ENCODE measurements at regions not wholly inside any gene's neighbourhood (a gene's known extent, or its start where the extent isn't known, plus 50 kb on each side); places are given as distances from the start of the nearest gene placed in this dataset.

DNA sequence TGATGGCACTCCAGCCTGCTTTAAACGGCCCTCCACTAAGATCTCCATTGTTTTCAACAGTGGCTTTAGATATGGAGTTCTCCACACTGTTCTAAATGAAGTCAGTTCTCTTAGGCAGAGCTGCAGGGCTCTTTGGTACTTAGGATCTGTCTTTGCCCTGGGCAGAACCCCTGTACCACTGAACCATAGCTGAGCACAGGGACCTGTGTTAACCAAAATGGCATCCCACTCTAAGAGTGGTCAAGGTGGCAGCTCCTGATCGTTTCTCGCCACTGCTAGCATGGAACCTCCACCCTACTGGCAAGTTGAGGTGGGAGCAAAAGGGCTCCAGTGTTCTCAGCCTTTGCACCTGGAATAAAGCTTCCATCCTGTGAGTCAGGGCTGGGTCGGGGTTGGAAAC lies 186.7 kb downstream of the TM2D1 start:
- ChIA-PET CTCF (no interaction called here), POLR2A (no interaction called here)
- TF ChIP-seq, protein P1, sequence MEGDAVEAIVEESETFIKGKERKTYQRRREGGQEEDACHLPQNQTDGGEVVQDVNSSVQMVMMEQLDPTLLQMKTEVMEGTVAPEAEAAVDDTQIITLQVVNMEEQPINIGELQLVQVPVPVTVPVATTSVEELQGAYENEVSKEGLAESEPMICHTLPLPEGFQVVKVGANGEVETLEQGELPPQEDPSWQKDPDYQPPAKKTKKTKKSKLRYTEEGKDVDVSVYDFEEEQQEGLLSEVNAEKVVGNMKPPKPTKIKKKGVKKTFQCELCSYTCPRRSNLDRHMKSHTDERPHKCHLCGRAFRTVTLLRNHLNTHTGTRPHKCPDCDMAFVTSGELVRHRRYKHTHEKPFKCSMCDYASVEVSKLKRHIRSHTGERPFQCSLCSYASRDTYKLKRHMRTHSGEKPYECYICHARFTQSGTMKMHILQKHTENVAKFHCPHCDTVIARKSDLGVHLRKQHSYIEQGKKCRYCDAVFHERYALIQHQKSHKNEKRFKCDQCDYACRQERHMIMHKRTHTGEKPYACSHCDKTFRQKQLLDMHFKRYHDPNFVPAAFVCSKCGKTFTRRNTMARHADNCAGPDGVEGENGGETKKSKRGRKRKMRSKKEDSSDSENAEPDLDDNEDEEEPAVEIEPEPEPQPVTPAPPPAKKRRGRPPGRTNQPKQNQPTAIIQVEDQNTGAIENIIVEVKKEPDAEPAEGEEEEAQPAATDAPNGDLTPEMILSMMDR (IDR thresholded peaks at IDR 0.05; ENCODE audit: insufficient read depth, low read length, missing control alignments): no peak
- no peak overlapping the region for H3K4me3 ChIP-seq (ENCODE audit: low read depth, low read length)
- DNase-seq (ENCODE audit: low read depth, low spot score): no peak

DNA sequence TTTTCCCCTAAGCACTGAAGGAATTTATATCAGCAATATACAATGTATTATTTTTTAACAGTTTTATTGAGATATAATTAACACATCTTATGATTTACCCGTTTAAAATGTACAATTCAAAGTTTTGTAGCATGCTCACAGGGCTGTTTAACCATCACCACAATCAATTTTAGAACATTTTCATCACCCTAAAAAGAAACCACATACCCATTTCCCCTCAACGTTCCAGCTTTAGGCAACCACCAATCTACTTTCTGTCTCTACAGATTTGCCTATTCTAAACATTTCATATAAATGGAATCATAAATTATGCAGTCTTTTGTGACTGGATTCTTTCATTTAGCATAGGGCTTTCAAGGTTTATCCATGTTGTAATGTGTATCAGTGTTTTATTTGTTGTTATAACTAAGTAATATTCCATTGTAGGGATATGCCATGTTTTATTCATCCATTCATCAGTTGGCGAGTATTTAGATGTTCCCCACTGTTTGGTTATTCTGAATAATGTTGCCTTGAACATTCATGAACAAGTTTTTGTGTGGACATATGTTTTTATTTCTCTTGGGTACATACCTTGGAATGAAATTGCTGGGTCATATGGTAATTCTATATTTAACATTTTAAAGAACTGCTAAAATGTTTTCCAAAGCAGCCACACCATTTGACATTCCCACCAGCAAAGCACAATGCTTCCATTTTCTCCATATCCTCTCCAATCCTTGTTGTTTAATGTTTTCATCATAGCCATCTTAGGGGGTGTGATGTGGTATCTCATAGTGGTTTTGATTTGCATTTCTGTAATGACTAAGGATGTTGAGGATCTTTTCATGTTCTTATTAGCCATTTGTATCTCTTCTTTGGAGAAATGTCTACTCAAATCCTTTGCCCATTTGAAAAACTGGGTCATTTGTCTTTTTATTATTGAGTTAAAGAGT lies 188.5 kb downstream of the TM2D1 start:
- no peak overlapping the region for H3K4me3 ChIP-seq (ENCODE audit: low read depth, low read length)
- ChIA-PET CTCF (no interaction called here), POLR2A (no interaction called here)
- TF ChIP-seq, protein P1 (IDR thresholded peaks at IDR 0.05; ENCODE audit: insufficient read depth, low read length, missing control alignments): no peak
- DNase-seq (ENCODE audit: low read depth, low spot score): no peak

DNA sequence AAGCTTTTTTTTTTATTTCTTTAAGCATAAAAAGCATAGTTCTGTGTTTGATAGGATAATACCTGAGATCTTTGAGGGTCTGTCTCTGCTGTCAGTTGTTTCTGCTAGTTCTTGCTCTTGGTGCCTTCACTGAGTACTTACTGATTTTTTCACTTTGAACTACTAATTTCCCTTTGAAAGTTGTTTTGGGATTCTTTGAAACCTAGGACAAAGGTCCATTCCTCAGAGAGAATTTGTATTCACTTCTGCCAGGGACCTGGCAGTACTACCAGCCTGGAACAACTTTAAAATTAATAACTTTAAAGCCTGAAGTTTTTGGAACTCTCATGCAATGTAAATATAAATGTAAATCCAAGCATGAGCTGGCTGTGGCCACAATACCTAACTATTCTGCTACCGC lies 190.1 kb downstream of the TM2D1 start:
- ChIA-PET POLR2A (no interaction called here), CTCF (no interaction called here)
- no peak for DNase-seq (ENCODE audit: low read depth, low spot score)
- no peak overlapping the region for H3K4me3 ChIP-seq (ENCODE audit: low read depth, low read length)
- TF ChIP-seq, protein P1 (IDR thresholded peaks at IDR 0.05; ENCODE audit: insufficient read depth, low read length, missing control alignments): no peak

DNA sequence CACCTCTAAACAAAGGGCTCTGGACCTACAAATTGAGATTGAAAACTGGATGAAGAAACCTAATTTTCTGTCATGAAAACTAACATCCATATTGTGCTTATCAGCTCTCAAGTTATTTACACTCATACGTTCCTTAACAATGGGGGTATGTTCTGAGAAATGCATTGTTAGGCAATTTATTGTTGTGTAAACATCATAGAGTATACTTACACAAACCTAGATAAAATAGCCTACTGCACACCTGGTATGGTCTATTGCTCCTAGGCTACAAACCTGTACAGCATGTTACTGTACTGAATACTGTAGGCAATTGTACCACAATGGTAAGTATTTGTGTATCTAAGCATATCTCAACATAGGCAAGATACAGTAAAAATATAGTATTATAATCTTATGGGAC lies 191.4 kb downstream of the TM2D1 start:
- no peak for DNase-seq (ENCODE audit: low read depth, low spot score)
- TF ChIP-seq, protein P1 (IDR thresholded peaks at IDR 0.05; ENCODE audit: insufficient read depth, low read length, missing control alignments): no peak
- CTCF ChIA-PET: no interaction called here
- POLR2A ChIA-PET: no interaction called here
- no peak overlapping the region for H3K4me3 ChIP-seq (ENCODE audit: low read depth, low read length)

DNA sequence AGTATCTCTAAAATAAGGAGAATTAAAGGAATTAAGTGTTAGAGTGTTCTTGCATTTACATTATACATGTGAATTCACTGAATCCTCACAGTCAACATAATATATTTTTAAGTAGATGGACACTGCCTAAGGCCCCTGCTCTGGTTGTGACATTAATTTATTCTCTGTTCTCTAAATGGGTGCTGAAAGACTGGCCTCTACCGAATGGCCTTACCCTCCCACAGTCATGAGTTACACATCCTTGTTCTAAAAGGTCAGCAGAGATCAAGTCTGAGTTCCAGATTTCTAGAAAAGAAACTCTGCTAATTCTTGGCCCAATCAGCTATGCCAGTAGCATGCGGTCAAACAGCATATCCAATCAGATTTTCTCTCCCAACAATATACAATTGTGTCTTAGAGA lies 193.2 kb downstream of the TM2D1 start:
- POLR2A ChIA-PET: no interaction called here
- no peak overlapping the region for H3K4me3 ChIP-seq (ENCODE audit: low read depth, low read length)
- no peak for DNase-seq (ENCODE audit: low read depth, low spot score)
- CTCF ChIA-PET: no interaction called here
- TF ChIP-seq, protein P1 (IDR thresholded peaks at IDR 0.05; ENCODE audit: insufficient read depth, low read length, missing control alignments): no peak

DNA sequence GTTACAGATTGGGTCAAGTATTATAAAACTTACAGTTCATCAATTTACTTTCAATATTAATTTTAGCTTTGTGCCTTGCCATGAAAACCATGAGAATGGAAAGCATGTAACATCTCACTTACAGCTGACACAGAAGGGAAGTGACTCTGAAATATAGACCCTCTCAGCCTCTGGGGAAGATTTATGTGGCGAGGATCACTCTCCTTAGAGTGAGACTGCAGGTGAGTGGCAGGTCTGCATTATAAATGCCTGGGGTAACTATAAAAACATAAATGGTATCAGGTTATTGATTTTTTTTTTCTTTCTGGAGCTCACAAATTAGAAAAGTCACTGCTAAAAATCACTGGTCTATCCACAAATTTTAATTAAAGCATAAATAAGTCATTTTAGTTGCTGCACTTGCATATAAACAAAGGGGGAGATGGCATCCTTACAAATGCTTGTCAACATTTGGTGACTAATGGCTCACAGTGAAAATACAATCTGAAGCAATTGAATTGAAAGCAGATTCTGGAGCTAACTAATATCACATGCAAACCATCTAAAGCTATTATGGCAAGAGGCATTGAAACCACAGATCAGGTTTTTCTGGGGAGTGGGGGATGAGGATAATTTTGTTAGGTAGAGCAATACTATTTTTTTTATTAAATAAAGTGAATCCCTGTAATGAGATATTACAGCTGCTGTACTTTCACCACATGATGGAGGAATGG lies 200.9 kb downstream of the TM2D1 start:
- TF ChIP-seq, protein P1 (IDR thresholded peaks at IDR 0.05; ENCODE audit: insufficient read depth, low read length, missing control alignments): no peak
- DNase-seq (ENCODE audit: low read depth, low spot score): no peak
- H3K4me3 ChIP-seq (ENCODE audit: low read depth, low read length): no peak overlapping the region
- CTCF ChIA-PET: no interaction called here
- POLR2A ChIA-PET: no interaction called here
